Transverse colon (tissue), 4 donors: ENCODE measurements at regions not wholly inside any gene's neighbourhood (a gene's known extent, or its start where the extent isn't known, plus 50 kb on each side); places are given as distances from the start of the nearest gene placed in this dataset.

ENCODE experiments used
- DNase-seq: peaks from one replicate; pipeline ENCODE4 v3.0.0-alpha.2; 2019
- H3K27ac ChIP-seq, 4 donors: fragments of 200-600 bp; sonication (generic); 2 replicates each; pipeline ENCODE4 v1.5.1; 2016 to 2018; ENCODE audit warnings: inconsistent platforms in 4 of 4
- H3K27me3 ChIP-seq: fragments of 200-600 bp; sonication (generic); 2 replicates; pipeline ENCODE4 v1.5.1; 2017; ENCODE audit warnings: inconsistent platforms
- H3K36me3 ChIP-seq, 4 donors: fragments of 200-600 bp; sonication (generic); 2 replicates each; pipeline ENCODE4 v1.5.1; 2017 to 2019; ENCODE audit warnings: inconsistent platforms in 4 of 4
- H3K4me1 ChIP-seq, 4 donors: fragments of 200-600 bp; sonication (generic); 2 replicates each; pipeline ENCODE4 v1.5.1; 2017 to 2020; ENCODE audit warnings: inconsistent platforms in 4 of 4
- H3K4me3 ChIP-seq, 4 donors: fragments of 200-600 bp; sonication (generic); 1 replicate in 1 of 4; 2 replicates in 3 of 4; pipeline versions ENCODE4 v1.5.1 to v1.6.1; 2017 to 2019; ENCODE audit warnings: inconsistent platforms in 4 of 4
- H3K9me3 ChIP-seq, 2 donors: fragments of 200-600 bp; sonication (generic); 2 replicates each; pipeline ENCODE4 v1.5.1; 2017 to 2019; ENCODE audit warnings: inconsistent platforms in 2 of 2
- CTCF ChIP-seq, 5 experiments: fragments of 200-600 bp in 3 of 5; fragments of 450-650 bp in 2 of 5; sonication (generic) in 3 of 5; IDR thresholded peaks; 1 replicate in 2 of 5; 2 replicates in 3 of 5; pipeline ENCODE4 v1.5.1; 2016 to 2017; ENCODE audit warnings: antibody characterized with exemption in 5 of 5, inconsistent platforms in 3 of 5, mild to moderate bottlenecking in 2 of 5, moderate library complexity in 1 of 5
- EP300 ChIP-seq: sonication (generic); formaldehyde crosslinking; IDR thresholded peaks from one replicate; pipeline ENCODE4 v1.6.1; 2017; ENCODE audit warnings: antibody characterized with exemption, low read depth
- POLR2A ChIP-seq: fragments of 450-650 bp; IDR thresholded peaks from one replicate; pipeline ENCODE4 v1.6.1; 2016; ENCODE audit warnings: antibody characterized with exemption, mild to moderate bottlenecking, moderate library complexity
- POLR2AphosphoS5 ChIP-seq, 3 donors: sonication (generic); formaldehyde crosslinking; IDR thresholded peaks; one replicate each; pipeline ENCODE4 v1.6.1; 2016; ENCODE audit warnings: antibody characterized with exemption in 3 of 3
- WGBS, 2 donors: methylation state at CpG; one replicate each; pipeline ENCODE4 v1.1.5; 2018; ENCODE audit warnings: low coverage in 1 of 2; 5-methylcytosine and 5-hydroxymethylcytosine counted together
- in situ Hi-C, 4 donors: fragments of 200-750 bp; cut with MboI; loops; one replicate each; pipeline versions ENCODE4 v1.15.0 to v1.15.1; 2017; ENCODE audit warnings: low sequenced_read_pairs in 3 of 4, low pct_ligation_motif_present in 1 of 4, low pct_unique_long_range_greater_than_20kb in 1 of 4
- intact Hi-C: fragments of 100-400 bp; cut with DNase I; formaldehyde crosslinking; loops from one replicate; pipeline ENCODE4 v1.15.1; 2023; ENCODE audit warnings: low total_unique reads

GRCh38 chr9:25845867-25846266 lies 167.6 kb upstream of the TUSC1 start:
- no peak for DNase-seq
- Histone ChIP-seq H3K27me3 (no peaks in the 10 kb centered on the region), H3K9me3 (no peaks in the 10 kb centered on the region), H3K27ac (no peak overlapping the region), H3K4me1 (no peaks in the 10 kb centered on the region), H3K4me3 (no peak overlapping the region), H3K36me3 (no peaks in the 10 kb centered on the region)
- in situ Hi-C loops = no loop called here
- intact Hi-C loops = no loop called here
- TF ChIP-seq POLR2A (no peak), CTCF (IDR thresholded peaks at IDR 0.05) (no peak), EP300 (no peak), POLR2AphosphoS5 (IDR thresholded peaks at IDR 0.05) (no peak)
- WGBS, 2 donors = 93 to 100% methylated on average over 1 of the region's 1 CpG

DNA sequence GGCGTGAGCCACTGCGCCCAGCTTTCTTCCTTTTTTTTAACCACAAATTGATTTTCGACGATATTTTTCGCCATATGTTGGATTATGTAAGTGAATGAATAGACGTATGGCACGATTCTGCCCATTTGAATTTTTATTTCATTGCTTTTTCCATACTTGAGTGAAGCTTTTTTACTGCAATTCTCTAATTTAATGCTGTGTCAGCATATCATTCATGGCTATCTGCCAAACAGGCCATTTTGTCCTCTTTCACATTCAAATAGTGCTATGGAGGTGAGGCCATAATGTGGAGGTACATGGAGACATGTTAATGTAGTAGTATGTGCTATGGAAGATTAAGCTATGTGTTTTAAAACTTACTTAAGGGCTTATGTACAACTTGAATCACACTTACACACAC lies 152.1 kb upstream of the TUSC1 start:
- no peak for DNase-seq
- no peaks in the 10 kb centered on the region for H3K4me1 ChIP-seq
- TF ChIP-seq EP300 (no peak), POLR2A (no peak), POLR2AphosphoS5 (IDR thresholded peaks at IDR 0.05) (no peak), CTCF (IDR thresholded peaks at IDR 0.05) (no peak)
- H3K27me3 ChIP-seq = no peaks in the 10 kb centered on the region
- 93 to 94% methylated on average over 7 of the region's 7 CpGs for WGBS, 2 donors
- no peak overlapping the region for H3K4me3 ChIP-seq
- H3K27ac ChIP-seq = no peak overlapping the region
- H3K9me3 ChIP-seq = peaks cover 9 to 12% of the 10 kb centered on the region in 2 donors
- intact Hi-C loops = no loop called here
- no peaks in the 10 kb centered on the region for H3K36me3 ChIP-seq
- in situ Hi-C loops = no loop called here

GRCh38 chr9:25827626-25828025 lies 149.4 kb upstream of the TUSC1 start:
- Histone ChIP-seq H3K9me3 (peaks cover 9 to 12% of the 10 kb centered on the region in 2 donors), H3K4me3 (no peak overlapping the region), H3K4me1 (no peaks in the 10 kb centered on the region), H3K27ac (no peak overlapping the region), H3K36me3 (no peaks in the 10 kb centered on the region), H3K27me3 (no peaks in the 10 kb centered on the region)
- no peak for TF ChIP-seq POLR2A
- TF ChIP-seq POLR2AphosphoS5 (IDR thresholded peaks at IDR 0.05) = no peak
- TF ChIP-seq CTCF (IDR thresholded peaks at IDR 0.05) = no peak
- no peak for TF ChIP-seq EP300
- WGBS, 2 donors = 22% methylated on average over 1 of the region's 1 CpG
- intact Hi-C loops (no loop called here), in situ Hi-C loops (no loop called here)
- no peak for DNase-seq

GRCh38 chr9:25816439-25816838 lies 138.2 kb upstream of the TUSC1 start:
- in situ Hi-C loops (no loop called here), intact Hi-C loops (no loop called here)
- no peaks in the 10 kb centered on the region for H3K36me3 ChIP-seq
- no peak for TF ChIP-seq POLR2A
- TF ChIP-seq POLR2AphosphoS5 (IDR thresholded peaks at IDR 0.05) = no peak
- TF ChIP-seq EP300 = no peak
- no peak for TF ChIP-seq CTCF (IDR thresholded peaks at IDR 0.05)
- DNase-seq = no peak
- no peak overlapping the region for H3K4me3 ChIP-seq
- H3K27me3 ChIP-seq = no peaks in the 10 kb centered on the region
- no peak overlapping the region for H3K27ac ChIP-seq
- 80 to 87% methylated on average over 3 of the region's 3 CpGs for WGBS, 2 donors
- no peaks in the 10 kb centered on the region for H3K4me1 ChIP-seq
- no peaks in the 10 kb centered on the region for H3K9me3 ChIP-seq
